Testis (tissue), 2 donors: ENCODE measurements at regions not wholly inside any gene's neighbourhood (a gene's known extent, or its start where the extent isn't known, plus 50 kb on each side); places are given as distances from the start of the nearest gene placed in this dataset.
"Not testable (repeated sequence)": the region's sequence is repeated elsewhere in the genome, so short reads cannot be mapped to it uniquely, and the experiment has no call there.

Experiments
- DNase-seq: peaks from one replicate; pipeline ENCODE4 v3.0.0-alpha.2; 2019
- H3K27ac ChIP-seq, 2 donors: fragments of 200-600 bp; sonication (generic); one replicate each; pipeline ENCODE4 v1.5.1; 2019
- H3K27me3 ChIP-seq: fragments of 200-600 bp; sonication (generic); one replicate; pipeline ENCODE4 v1.5.1; 2019
- H3K36me3 ChIP-seq: fragments of 200-600 bp; sonication (generic); one replicate; pipeline ENCODE4 v1.5.1; 2017; ENCODE audit warnings: low read depth; ENCODE audit errors: missing control alignments
- H3K4me1 ChIP-seq: fragments of 200-600 bp; sonication (generic); one replicate; pipeline ENCODE4 v1.5.1; 2019
- H3K4me3 ChIP-seq, 2 donors: fragments of 200-600 bp; sonication (generic); one replicate each; pipeline ENCODE4 v1.5.1; 2017 to 2019
- H3K9me3 ChIP-seq: fragments of 200-600 bp; sonication (generic); one replicate; pipeline ENCODE4 v1.5.1; 2017
- CTCF ChIP-seq, 3 experiments: fragments of 450-650 bp in 2 of 3; fragments of 200-600 bp in 1 of 3; sonication (generic) in 1 of 3; IDR thresholded peaks; one replicate each; pipeline ENCODE4 v1.5.1; 2016 to 2019; ENCODE audit warnings: antibody characterized with exemption in 3 of 3, mild to moderate bottlenecking in 2 of 3, moderate library complexity in 1 of 3
- POLR2A ChIP-seq: fragments of 450-650 bp; IDR thresholded peaks from one replicate; pipeline ENCODE4 v1.6.1; 2017; ENCODE audit warnings: antibody characterized with exemption, mild to moderate bottlenecking, moderate library complexity
- WGBS, 2 donors: methylation state at CpG; one replicate each; pipeline ENCODE4 v1.1.5; 2018; 5-methylcytosine and 5-hydroxymethylcytosine counted together
- intact Hi-C: fragments of 100-400 bp; cut with DNase I; formaldehyde crosslinking; loops from one replicate; pipeline ENCODE4 v1.15.1; 2023; ENCODE audit warnings: low total_unique reads

GRCh38 chrX:13159886-13160285 is 115.5 kb upstream of the FAM9C start:
- no peak for DNase-seq
- Histone ChIP-seq H3K9me3 (no peaks in the 10 kb centered on the region), H3K4me3 (no peak overlapping the region), H3K27ac (no peak overlapping the region), H3K27me3 (no peaks in the 10 kb centered on the region), H3K4me1 (no peaks in the 10 kb centered on the region), H3K36me3 (no peaks in the 10 kb centered on the region)
- intact Hi-C loops = no loop called here
- TF ChIP-seq POLR2A (no peak), CTCF (IDR thresholded peaks at IDR 0.05) (no peak)

- H3K27ac ChIP-seq = no peak overlapping the region
- no peaks in the 10 kb centered on the region for H3K36me3 ChIP-seq
These were observed 114.5 kb upstream of the FAM9C start for GRCh38 chrX:13158911-13159310.

GRCh38 chrX:13155550-13155949 is 111.1 kb upstream of the FAM9C start:
- H3K27ac ChIP-seq, DNase-seq, intact Hi-C loops, H3K36me3 ChIP-seq, H3K27me3 ChIP-seq, H3K9me3 ChIP-seq, H3K4me1 ChIP-seq, H3K4me3 ChIP-seq: not testable (repeated sequence)
- 89 to 100% methylated on average over 1 of the region's 1 CpG for WGBS, 2 donors

More at GRCh38 chrX:13158911-13159310, 114.5 kb upstream of the FAM9C start:
- Histone ChIP-seq H3K27me3 (no peaks in the 10 kb centered on the region), H3K9me3 (no peaks in the 10 kb centered on the region), H3K4me1 (no peaks in the 10 kb centered on the region), H3K4me3 (no peak overlapping the region)
- intact Hi-C loops = no loop called here
- TF ChIP-seq CTCF (IDR thresholded peaks at IDR 0.05) (no peak), POLR2A (no peak)
- no peak for DNase-seq

- no peaks in the 10 kb centered on the region for H3K9me3 ChIP-seq
- WGBS, 2 donors = 96% methylated on average over 3 of the region's 3 CpGs; no CpG with 5 or more reads in 1 of the 2 donors
- H3K36me3 ChIP-seq = no peaks in the 10 kb centered on the region
- no peak for DNase-seq
- H3K27ac ChIP-seq = no peak overlapping the region
- H3K4me1 ChIP-seq = no peaks in the 10 kb centered on the region
- no peaks in the 10 kb centered on the region for H3K27me3 ChIP-seq
- no peak overlapping the region for H3K4me3 ChIP-seq
- TF ChIP-seq POLR2A (no peak), CTCF (IDR thresholded peaks at IDR 0.05) (no peak)
- intact Hi-C loops = no loop called here
These were observed 109.4 kb upstream of the FAM9C start for GRCh38 chrX:13153796-13154195.

- intact Hi-C loops = no loop called here
- no peak for TF ChIP-seq CTCF (IDR thresholded peaks at IDR 0.05)
- TF ChIP-seq POLR2A = no peak
- no peaks in the 10 kb centered on the region for H3K4me1 ChIP-seq
- WGBS, 2 donors = 87 to 89% methylated on average over 7 of the region's 7 CpGs
- H3K27ac ChIP-seq = no peak overlapping the region
- no peaks in the 10 kb centered on the region for H3K9me3 ChIP-seq
- H3K27me3 ChIP-seq = no peaks in the 10 kb centered on the region
- no peaks in the 10 kb centered on the region for H3K36me3 ChIP-seq
- no peak for DNase-seq
- H3K4me3 ChIP-seq = no peak overlapping the region
These were observed 108.2 kb upstream of the FAM9C start for GRCh38 chrX:13152518-13153185.
